Stomach (tissue), 8 donors: ENCODE measurements at regions not wholly inside any gene's neighbourhood (a gene's known extent, or its start where the extent isn't known, plus 50 kb on each side); places are given as distances from the start of the nearest gene placed in this dataset.

Experiments used
- DNase-seq, 2 donors: peaks; one replicate each; pipeline versions ENCODE4 v3.0.0 to v3.0.0-alpha.2; 2013 to 2019
- H3K27ac ChIP-seq, 5 donors: fragments of 200-600 bp in 4 of 5; sonication (generic) in 4 of 5; one replicate each; pipeline ENCODE4 v1.5.1; 2013 to 2019; ENCODE audit warnings: mild to moderate bottlenecking in 1 of 5, moderate library complexity in 1 of 5
- H3K27me3 ChIP-seq, 3 donors: fragments of 200-600 bp; sonication (generic); one replicate each; pipeline ENCODE4 v1.5.1; 2017 to 2019; ENCODE audit warnings: mixed run types in 1 of 3
- H3K36me3 ChIP-seq, 4 donors: fragments of 200-600 bp; sonication (generic); 1 replicate in 3 of 4; 2 replicates in 1 of 4; pipeline ENCODE4 v1.5.1; 2016 to 2019
- H3K4me1 ChIP-seq, 4 donors: fragments of 200-600 bp; sonication (generic); one replicate each; pipeline ENCODE4 v1.5.1; 2016 to 2019
- H3K4me3 ChIP-seq, 4 donors: fragments of 200-600 bp; sonication (generic) in 3 of 4; one replicate each; pipeline ENCODE4 v1.5.1; 2016 to 2019; ENCODE audit warnings: mild to moderate bottlenecking in 1 of 4
- H3K9me3 ChIP-seq, 4 donors: fragments of 200-600 bp; sonication (generic); one replicate each; pipeline ENCODE4 v1.5.1; 2016 to 2019
- CTCF ChIP-seq, 7 experiments: fragments of 450-650 bp in 4 of 7; fragments of 200-600 bp in 3 of 7; sonication (generic) in 3 of 7; IDR thresholded peaks; one replicate each; pipeline ENCODE4 v1.5.1; 2016 to 2019; ENCODE audit warnings: antibody characterized with exemption in 7 of 7, control low read depth in 2 of 7, mild to moderate bottlenecking in 1 of 7
- EP300 ChIP-seq: sonication (generic); formaldehyde crosslinking; IDR thresholded peaks from one replicate; pipeline ENCODE4 v1.6.1; 2017; ENCODE audit warnings: antibody characterized with exemption
- POLR2A ChIP-seq, 4 donors: fragments of 450-650 bp; IDR thresholded peaks; one replicate each; pipeline ENCODE4 v1.6.1; 2016; ENCODE audit warnings: antibody characterized with exemption in 4 of 4, control low read depth in 2 of 4, mild to moderate bottlenecking in 1 of 4, moderate library complexity in 1 of 4
- POLR2AphosphoS5 ChIP-seq, 3 donors: sonication (generic); formaldehyde crosslinking; IDR thresholded peaks; one replicate each; pipeline ENCODE4 v1.6.1; 2016; ENCODE audit warnings: antibody characterized with exemption in 3 of 3
- WGBS, 5 donors: extraction: QIAGEN DNeasy Blood & Tissue Kit in 3 of 5; methylation state at CpG; one replicate each; pipeline versions ENCODE4 v1.1.5 to v1.1.7; 2013 to 2018; 5-methylcytosine and 5-hydroxymethylcytosine counted together
- intact Hi-C: fragments of 100-400 bp; cut with DNase I; formaldehyde crosslinking; loops from one replicate; pipeline ENCODE4 v1.15.1; 2023; ENCODE audit warnings: low total_unique reads
- donor health status: healthy with polysubstance abuse.
- donor health status: Bipolar disorder and iron deficiency.
- donor health status: healthy.

GRCh38 chr3:104234442-104235194, 1132.1 kb upstream of the ALCAM start:
- TF ChIP-seq EP300 (no peak), POLR2A (IDR thresholded peaks at IDR 0.05) (no peak), POLR2AphosphoS5 (IDR thresholded peaks at IDR 0.05) (no peak), CTCF (IDR thresholded peaks at IDR 0.05) (no peak)
- H3K27me3 ChIP-seq, result no peaks in the 10 kb centered on the region
- intact Hi-C loops, result no loop called here
- 68 to 89% (median 81%) methylated on average over 1 of the region's 1 CpG for WGBS, 5 donors
- H3K27ac ChIP-seq, result no peak overlapping the region
- H3K36me3 ChIP-seq, result no peaks in the 10 kb centered on the region
- no peak overlapping the region for H3K4me3 ChIP-seq
- no peaks in the 10 kb centered on the region for H3K4me1 ChIP-seq
- no peaks in the 10 kb centered on the region for H3K9me3 ChIP-seq
- no peak for DNase-seq

DNA sequence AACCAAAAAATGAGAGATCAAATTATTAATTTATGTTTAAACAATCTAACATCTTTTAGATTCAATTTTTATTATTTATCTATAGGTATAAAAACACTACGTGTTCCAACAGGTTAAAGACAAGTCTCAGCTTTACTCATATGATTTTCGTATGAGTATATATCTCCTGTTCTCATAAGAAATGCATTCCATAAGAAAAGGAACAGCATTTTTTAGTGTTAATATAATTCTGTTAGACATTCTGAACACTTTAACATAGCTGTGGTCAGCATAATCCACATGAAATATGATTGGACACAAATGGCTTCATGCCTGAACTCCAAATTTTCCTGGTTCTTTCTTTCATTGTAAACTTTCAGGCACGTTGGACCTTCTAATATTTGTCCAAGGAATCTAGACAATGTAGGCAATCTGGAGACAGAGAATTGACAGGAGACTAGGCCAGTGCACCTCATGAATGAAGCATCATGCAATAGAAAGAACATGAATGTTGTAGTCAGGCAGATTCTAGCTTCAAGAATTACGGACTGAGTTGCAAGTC, 1122.0 kb upstream of the ALCAM start:
- peaks cover 0 to 22% (median 0%) of the 10 kb centered on the region in 4 donors for H3K9me3 ChIP-seq
- H3K4me3 ChIP-seq, result no peak overlapping the region
- H3K27ac ChIP-seq, result no peak overlapping the region
- H3K27me3 ChIP-seq, result no peaks in the 10 kb centered on the region
- no peaks in the 10 kb centered on the region for H3K4me1 ChIP-seq
- DNase-seq, result no peak
- H3K36me3 ChIP-seq, result no peaks in the 10 kb centered on the region
- WGBS, 5 donors, result 42 to 61% (median 48%) methylated on average over 4 of the region's 4 CpGs
- TF ChIP-seq CTCF (IDR thresholded peaks at IDR 0.05), result no peak
- intact Hi-C loops, result no loop called here

- no peaks in the 10 kb centered on the region for H3K27me3 ChIP-seq
- H3K9me3 ChIP-seq, result peaks cover 0 to 21% (median 0%) of the 10 kb centered on the region in 4 donors
- no peak overlapping the region for H3K4me3 ChIP-seq
- TF ChIP-seq EP300 (no peak), CTCF (IDR thresholded peaks at IDR 0.05) (no peak), POLR2AphosphoS5 (IDR thresholded peaks at IDR 0.05) (no peak), POLR2A (IDR thresholded peaks at IDR 0.05) (no peak)
- no peaks in the 10 kb centered on the region for H3K36me3 ChIP-seq
- no peak for DNase-seq
- H3K27ac ChIP-seq, result no peak overlapping the region
- 40 to 62% (median 42%) methylated on average over 3 of the region's 3 CpGs for WGBS, 5 donors
- no peaks in the 10 kb centered on the region for H3K4me1 ChIP-seq
- intact Hi-C loops, result no loop called here
These were observed 1121.4 kb upstream of the ALCAM start for GRCh38 chr3:104245261-104245660.

DNA sequence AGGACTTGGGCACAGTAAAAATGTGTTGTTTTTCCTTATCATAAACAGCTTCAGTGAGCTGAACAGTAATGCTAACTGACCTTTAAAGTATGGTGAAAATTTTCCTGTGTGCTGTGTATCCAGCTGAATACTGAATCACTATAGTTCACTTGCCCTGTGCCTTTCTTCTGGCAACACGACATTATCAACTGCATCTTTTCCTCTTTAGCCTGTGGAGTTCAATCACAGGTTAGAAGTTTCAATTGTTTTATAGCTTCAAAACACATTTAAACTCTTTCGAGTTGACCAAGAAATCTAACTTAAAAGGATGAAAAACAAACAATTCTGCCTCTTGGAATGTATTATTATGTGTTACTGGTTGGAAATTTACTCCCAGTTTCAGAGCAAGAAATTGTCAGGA, 1120.7 kb upstream of the ALCAM start:
- 7 to 19% (median 15%) methylated on average over 2 of the region's 2 CpGs for WGBS, 5 donors
- H3K27me3 ChIP-seq, result no peaks in the 10 kb centered on the region
- peaks cover 0 to 14% (median 0%) of the 10 kb centered on the region in 4 donors for H3K9me3 ChIP-seq
- no peaks in the 10 kb centered on the region for H3K4me1 ChIP-seq
- DNase-seq, result no peak
- no peak overlapping the region for H3K4me3 ChIP-seq
- no peaks in the 10 kb centered on the region for H3K36me3 ChIP-seq
- no peak overlapping the region for H3K27ac ChIP-seq
- intact Hi-C loops, result no loop called here
- TF ChIP-seq EP300, result no peak
- TF ChIP-seq POLR2AphosphoS5 (IDR thresholded peaks at IDR 0.05), result no peak
- TF ChIP-seq CTCF (IDR thresholded peaks at IDR 0.05), result no peak
- TF ChIP-seq POLR2A (IDR thresholded peaks at IDR 0.05), result no peak
